Fibroblast of skin of left quadriceps (primary cell): ENCODE measurements at regions not wholly inside any gene's neighbourhood (a gene's known extent, or its start where the extent isn't known, plus 50 kb on each side); places are given as distances from the start of the nearest gene placed in this dataset.

Experiments used
- DNase-seq, 2 experiments: peaks; one replicate each; pipeline ENCODE4 v3.0.0-alpha.2; 2013; ENCODE audit warnings: low read depth in 2 of 2

- DNase-seq: no peak
These were observed 521.2 kb downstream of the SHQ1 start for GRCh38 chr3:72327008-72327407.

DNA sequence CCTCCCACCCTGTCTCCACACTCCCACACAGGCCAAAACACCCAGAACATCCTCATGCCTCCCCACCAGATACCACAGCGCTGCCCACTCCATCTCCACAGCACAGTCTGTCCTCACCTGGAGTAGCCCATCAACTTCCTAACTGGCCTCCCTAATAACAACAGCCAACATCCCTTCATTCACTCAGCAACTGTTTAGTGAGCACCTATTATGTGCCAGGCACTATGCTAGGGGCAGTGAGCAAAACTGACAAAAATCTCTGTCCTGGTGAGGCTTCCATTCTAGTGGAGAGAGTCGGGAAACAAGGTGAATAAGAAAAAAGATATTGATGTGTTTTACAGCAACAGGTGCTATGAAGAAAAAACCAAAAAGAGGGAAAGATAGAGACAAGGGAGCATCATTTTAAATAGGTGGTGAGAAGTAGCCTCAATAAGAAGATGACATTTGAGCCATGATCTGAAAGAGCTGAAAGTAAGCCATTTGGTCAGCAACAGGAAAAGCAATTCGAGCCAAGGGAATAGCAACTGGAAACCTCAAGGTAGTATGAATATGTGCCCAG, 523.9 kb downstream of the SHQ1 start:
- DNase-seq: no peak

GRCh38 chr3:72323773-72324172, 524.5 kb downstream of the SHQ1 start:
- DNase-seq: no peak

DNA sequence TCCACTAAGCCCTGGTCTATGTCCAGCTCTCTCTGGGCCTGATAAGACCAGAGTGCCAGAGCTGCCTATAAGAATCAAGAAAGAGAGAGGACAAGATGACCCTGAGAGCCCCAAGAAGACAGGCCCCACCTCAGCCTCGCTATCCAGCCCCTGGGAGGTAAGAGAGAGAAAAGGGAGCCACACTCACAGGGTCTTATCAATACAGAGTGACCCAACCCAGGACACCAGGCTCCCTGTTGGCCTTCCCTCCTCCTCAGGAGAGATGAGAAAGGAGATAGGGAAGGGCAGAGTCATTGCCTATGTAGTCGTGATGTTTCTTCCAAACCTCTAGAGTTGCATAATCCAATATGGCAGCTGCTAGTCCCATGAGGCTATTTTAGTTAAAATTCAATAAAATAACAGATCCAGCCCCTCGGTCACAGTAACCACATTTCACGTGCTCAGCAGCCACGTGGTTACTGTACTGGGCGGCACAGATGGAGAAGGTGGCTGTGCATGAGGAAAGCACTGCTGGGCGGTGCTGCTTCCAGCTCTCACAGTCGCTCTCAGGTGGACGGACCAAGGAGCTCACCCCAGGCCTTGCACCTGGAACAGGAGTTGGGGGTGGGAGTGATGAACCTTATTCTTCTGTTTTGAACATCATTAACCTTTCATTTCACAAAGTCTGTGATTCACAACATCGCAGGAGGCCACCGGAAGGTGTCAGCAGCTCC, 525.8 kb downstream of the SHQ1 start:
- DNase-seq: no peak

DNA sequence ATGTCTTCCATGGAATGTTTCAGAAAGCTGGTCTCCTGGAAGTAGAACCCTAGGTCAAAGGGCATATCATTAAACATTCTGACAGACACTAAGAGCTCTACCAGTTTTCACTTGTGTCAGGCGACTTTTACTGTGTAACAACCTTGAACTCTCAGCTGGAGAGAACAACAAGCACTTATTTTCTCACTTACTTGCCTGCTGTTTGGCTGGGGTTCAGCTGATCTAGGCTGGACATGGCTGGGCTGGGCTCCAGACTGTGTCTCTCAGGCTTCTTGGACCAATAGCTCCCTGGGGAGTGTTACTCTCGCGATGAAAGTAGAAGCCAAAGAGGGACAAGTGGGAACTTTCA, 527.3 kb downstream of the SHQ1 start:
- DNase-seq: no peak

DNA sequence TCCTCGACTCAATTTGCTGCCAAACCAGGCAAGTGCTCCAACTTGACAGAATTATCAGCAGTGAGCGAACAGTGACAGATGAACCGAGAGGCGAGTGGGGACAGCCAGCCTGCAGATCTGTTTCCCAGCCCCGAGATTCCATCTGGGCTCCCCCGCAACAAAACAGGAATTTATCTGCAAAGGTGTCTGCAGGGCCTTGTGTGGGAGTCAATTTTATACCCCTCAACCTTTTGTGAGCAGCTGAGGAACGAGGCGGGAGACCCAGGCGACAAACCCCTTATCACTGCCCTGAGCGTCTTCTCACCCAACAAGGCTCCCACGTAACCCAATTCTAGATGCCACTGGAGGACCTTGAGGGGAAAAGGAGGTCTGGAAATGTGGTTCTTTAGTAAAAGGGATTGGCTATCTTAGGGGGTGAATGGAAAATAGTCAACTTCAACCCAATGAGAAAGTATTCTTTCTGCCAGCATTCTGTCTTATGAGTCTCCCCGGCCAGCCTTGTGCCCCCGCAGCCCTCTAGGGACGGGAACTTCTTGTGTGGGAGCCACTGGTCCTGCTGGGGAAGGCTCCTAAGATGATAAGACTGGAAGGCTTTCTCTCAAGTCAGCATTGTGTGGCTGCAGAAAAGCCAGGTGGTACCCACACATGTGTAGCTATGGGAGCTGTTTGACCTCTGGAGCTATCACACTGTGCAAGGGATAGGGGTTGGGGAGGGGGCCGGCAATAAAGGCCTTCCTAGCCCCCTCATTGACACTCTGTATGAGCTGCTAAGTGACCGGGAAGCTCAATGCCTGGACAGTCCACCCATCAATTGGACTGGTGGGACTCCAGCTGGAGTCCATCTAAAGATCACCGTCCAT, 527.9 kb downstream of the SHQ1 start:
- no peak for DNase-seq

- no peak for DNase-seq
These were observed 528.8 kb downstream of the SHQ1 start for GRCh38 chr3:72319194-72320094.

DNA sequence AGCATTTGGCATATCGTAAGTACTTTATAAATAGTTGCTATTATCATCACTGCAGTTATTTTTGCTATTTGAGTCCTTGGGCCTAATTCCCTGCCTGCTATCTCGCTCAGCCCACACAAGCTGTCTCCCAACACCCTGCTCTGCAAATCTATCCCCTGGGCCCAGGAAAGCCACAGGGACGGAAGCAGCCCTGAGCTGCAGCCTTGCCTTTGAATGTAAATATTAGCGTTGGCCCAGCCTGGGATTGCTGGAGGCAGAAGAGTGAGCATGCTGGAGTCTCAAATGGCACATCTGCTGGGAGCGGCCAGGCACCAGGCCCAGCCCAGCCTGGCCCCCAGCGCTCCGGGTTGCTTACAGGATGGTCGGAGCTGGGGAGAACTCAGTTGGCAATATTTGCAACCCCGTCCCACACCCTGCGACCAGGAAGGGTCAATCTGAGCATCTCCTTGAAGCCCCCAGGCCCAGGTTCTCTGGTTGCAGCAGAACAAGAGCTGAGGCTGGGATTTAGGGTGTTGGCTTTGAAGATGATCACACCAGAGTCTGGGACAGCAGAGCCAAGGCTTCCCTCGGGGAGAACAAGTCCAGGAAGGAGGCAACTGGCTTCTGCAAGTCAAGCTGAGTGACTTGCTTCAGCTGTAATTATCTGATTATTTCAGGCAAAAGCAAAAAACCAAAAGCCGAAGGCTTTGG, 529.6 kb downstream of the SHQ1 start:
- DNase-seq: no peak

GRCh38 chr3:72317491-72317890, 530.8 kb downstream of the SHQ1 start:
- DNase-seq: no peak

GRCh38 chr3:72316501-72317279, 531.6 kb downstream of the SHQ1 start:
- DNase-seq: no peak

DNA sequence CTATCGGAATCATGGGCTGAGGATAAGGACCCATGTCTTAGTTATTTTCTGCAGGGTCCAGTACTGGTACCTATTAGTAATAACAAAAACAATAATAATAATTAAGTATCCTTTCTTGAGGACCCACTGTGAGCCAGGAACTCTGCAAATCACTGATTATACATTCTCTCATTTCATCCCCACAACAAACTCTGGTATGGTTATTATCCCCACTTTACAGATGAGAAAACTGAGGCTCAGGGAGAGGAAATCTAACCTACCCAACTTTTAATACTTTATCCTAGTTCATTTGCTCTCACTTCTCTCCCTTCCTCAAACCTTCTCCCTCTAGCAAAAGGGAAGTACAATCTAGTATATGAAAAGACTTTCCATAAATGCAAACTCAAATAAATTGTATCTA, 528.4 kb upstream of the PROK2 start:
- DNase-seq: no peak

- no peak for DNase-seq
These were observed 527.4 kb upstream of the PROK2 start for GRCh38 chr3:72312339-72312738.

DNA sequence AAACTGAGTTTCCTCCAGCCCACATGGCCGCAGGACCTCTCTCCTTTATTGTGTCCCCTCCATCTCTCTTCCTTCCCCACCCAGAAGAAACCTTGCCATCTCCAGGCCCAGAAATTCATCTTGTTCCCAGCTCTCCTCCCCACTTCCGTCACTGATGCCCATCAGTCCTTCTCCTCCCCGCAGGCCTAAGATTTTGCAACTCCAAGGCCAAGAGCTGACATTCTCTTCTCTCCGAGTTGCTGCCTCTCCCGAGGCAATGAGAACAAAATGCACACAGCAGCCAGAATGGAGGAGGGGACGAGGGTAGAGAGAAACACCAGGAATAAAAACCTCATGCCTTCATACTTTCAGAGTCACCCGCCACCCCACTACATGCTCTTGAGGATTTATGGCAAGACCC, 526.5 kb upstream of the PROK2 start:
- DNase-seq: no peak

- no peak for DNase-seq
These were observed 525.8 kb upstream of the PROK2 start for GRCh38 chr3:72310419-72311380.

DNA sequence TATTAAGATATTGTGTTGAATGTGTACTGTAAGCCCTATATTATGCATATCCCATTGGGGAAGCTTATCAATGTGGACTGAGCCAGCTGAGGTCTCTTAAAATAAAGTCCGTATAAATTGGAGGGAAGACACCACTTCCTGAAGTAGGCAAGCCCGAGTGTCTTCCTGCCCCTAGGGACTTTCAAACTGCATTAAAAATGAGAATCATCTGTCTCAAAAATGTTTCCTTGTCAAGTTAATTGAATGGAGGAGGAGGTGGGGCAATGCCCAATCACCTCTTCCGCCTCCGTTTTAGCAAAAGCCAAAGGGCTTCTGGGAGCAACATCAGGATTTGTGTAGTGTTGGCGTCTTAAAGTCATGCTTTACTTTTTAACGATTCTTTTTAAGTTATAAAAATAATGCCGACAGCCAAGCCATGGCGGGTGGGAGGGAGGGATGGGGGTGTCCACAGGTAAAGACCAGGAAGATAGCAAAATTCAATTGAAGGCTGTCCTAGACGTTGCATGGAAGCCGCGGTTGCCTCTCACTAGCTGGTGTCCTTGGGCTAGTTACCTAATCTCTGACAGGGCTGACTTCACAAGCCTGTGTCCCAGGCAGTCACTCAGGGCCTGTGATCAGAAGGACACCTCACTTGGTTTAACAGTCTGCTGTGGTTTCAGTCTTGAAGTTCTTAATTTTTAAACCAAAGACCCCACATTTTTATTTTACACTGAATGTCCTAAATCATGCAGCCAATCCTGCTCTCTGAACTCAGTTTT, 524.9 kb upstream of the PROK2 start:
- DNase-seq: no peak

DNA sequence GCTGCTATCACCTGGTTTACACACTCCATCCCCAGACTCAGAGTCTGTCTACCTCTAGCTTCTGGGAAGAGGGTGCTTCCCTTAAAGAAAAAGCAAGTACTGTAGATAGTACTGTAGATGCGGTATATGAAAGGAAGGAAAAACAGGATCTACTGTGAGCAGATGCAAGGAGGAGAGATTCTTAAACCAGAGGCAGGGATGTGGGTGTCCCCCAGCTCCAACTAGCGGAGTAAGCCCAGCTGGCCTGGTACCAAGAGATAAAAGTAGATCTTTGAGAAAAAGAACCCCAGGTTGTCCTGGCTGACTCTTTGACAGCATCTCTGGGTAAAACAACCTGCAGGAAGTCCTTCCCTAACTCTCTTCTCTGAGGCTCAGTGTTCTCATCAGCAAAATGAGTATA, 523.7 kb upstream of the PROK2 start:
- no peak for DNase-seq

DNA sequence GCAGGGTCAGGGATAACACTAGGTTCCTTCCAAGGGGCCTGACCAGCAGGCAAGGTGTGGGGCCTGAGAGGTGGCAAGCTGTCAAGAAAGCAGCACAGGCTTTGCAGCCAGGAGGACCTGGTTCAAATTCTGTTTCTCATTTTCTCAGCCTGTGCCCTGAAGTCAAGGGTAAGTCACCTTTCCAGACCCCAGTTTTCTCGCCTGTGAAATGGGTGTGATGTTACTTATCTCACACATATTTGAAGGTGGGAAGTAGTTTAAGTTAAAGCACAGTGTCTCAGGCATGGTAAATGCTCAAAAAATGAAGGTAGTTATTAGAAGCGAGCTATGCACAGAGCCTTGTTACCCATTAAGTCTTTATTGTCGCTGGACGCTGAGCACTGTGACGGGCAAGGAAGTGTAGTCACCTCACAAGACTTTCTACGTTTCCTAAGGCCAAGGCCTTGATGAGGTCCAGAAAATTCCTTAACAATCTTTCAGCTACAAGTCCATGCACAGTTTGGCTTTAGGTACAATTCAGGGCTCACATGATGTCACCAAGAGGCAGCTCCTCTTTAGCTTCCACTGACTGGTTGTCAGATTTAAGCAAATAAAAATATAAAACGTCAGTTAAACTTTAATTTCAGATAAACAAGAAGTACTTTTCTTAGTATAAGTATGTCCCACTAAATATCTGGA, 522.6 kb upstream of the PROK2 start:
- no peak for DNase-seq

GRCh38 chr3:72306800-72307341, 521.9 kb upstream of the PROK2 start:
- peak; percentile 86 for DNase-seq
